ENCODE measurements at regions not wholly inside any gene's neighbourhood (a gene's known extent, or its start where the extent isn't known, plus 50 kb on each side); places are given as distances from the start of the nearest gene placed in this dataset.

GRCh38 chr13:46995874-46996273 is 99.0 kb upstream of the HTR2A start:
- 0% methylated on average over 1 of the region's 1 CpG for WGBS (ENCODE audit: insufficient coverage)
- Histone ChIP-seq H2AFZ (ENCODE audit: insufficient read depth, low read depth, low read length, poor library complexity, severe bottlenecking) (no peak overlapping the region), H3K79me2 (ENCODE audit: insufficient read depth, low read length) (no peaks in the 10 kb centered on the region), H3K9ac (ENCODE audit: insufficient read depth, low read length, poor library complexity, severe bottlenecking) (no peak overlapping the region), H3K27ac (ENCODE audit: low read depth in 1 of 2, low read length in 2 of 2) (no peak overlapping the region), H3K4me1 (ENCODE audit: control insufficient read depth in 1 of 2, insufficient read depth in 2 of 2, low read length in 2 of 2) (no peaks in the 10 kb centered on the region), H3K4me3 (replicated peaks in 1 of 3; ENCODE audit: low read depth in 2 of 3, low read length in 3 of 3) (no peak overlapping the region), H3K4me2 (replicated peaks; ENCODE audit: extremely low read depth, low read length, poor library complexity, severe bottlenecking) (no peak overlapping the region), H4K20me1 (ENCODE audit: insufficient read depth, low read length) (no peaks in the 10 kb centered on the region), H3K36me3 (replicated peaks in 1 of 2; ENCODE audit: control insufficient read depth in 1 of 2, insufficient read depth in 2 of 2, low read length in 2 of 2) (no peaks in the 10 kb centered on the region), H3K27me3 (ENCODE audit: control insufficient read depth in 2 of 2, insufficient read depth in 2 of 2, low read length in 2 of 2) (no peaks in the 10 kb centered on the region), H3K9me3 (replicated peaks in 1 of 2; ENCODE audit: control insufficient read depth in 1 of 2, insufficient read depth in 1 of 2, low read length in 2 of 2) (no peaks in the 10 kb centered on the region)
- peaks cover 2% of the 10 kb centered on the region in 3 donors for H3K27me3 Mint-ChIP-seq (ENCODE audit: low read depth in 3 of 3)
- peaks cover 0 to 4% (median 0%) of the 10 kb centered on the region in 7 donors for H3K9me3 Mint-ChIP-seq
- H3K27ac Mint-ChIP-seq, result no peak overlapping the region
- DNase-seq, result peak in 2 of 3 donors; percentile 7 to 15
- H3K36me3 Mint-ChIP-seq, result no peaks in the 10 kb centered on the region
- intact Hi-C loops (cut with micrococcal nuclease), result no loop called here
- H3K4me1 Mint-ChIP-seq, result peaks cover 2% of the 10 kb centered on the region
- no peak overlapping the region for H3K4me3 Mint-ChIP-seq
- TF ChIP-seq, protein P1, sequence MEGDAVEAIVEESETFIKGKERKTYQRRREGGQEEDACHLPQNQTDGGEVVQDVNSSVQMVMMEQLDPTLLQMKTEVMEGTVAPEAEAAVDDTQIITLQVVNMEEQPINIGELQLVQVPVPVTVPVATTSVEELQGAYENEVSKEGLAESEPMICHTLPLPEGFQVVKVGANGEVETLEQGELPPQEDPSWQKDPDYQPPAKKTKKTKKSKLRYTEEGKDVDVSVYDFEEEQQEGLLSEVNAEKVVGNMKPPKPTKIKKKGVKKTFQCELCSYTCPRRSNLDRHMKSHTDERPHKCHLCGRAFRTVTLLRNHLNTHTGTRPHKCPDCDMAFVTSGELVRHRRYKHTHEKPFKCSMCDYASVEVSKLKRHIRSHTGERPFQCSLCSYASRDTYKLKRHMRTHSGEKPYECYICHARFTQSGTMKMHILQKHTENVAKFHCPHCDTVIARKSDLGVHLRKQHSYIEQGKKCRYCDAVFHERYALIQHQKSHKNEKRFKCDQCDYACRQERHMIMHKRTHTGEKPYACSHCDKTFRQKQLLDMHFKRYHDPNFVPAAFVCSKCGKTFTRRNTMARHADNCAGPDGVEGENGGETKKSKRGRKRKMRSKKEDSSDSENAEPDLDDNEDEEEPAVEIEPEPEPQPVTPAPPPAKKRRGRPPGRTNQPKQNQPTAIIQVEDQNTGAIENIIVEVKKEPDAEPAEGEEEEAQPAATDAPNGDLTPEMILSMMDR (IDR thresholded peaks at IDR 0.05), result no peak

DNA sequence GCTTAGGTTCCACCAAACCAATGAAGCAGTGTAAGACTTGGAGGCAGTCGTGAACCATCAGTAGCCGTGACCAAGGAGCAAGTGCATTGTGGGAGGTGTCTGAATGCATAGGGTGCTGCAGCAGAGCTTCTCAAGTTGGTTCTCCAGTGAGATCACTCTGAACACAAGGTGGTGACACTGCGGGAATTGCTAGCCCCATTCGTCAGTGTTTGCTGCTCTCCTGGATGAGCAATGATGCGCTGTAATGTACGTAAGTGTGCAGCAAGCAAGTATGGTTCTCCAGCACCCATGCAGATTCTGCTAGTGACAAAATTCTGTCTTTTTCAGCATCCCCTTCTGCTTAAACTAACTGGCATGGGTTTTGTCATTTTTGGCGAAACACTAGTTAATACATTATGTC is 97.6 kb upstream of the HTR2A start:
- Histone ChIP-seq H2AFZ (ENCODE audit: insufficient read depth, low read depth, low read length, poor library complexity, severe bottlenecking) (no peak overlapping the region), H3K36me3 (replicated peaks in 1 of 2; ENCODE audit: control insufficient read depth in 1 of 2, insufficient read depth in 2 of 2, low read length in 2 of 2) (no peaks in the 10 kb centered on the region), H3K79me2 (ENCODE audit: insufficient read depth, low read length) (no peaks in the 10 kb centered on the region), H3K9me3 (replicated peaks in 1 of 2; ENCODE audit: control insufficient read depth in 1 of 2, insufficient read depth in 1 of 2, low read length in 2 of 2) (no peaks in the 10 kb centered on the region), H3K27me3 (ENCODE audit: control insufficient read depth in 2 of 2, insufficient read depth in 2 of 2, low read length in 2 of 2) (no peaks in the 10 kb centered on the region), H4K20me1 (ENCODE audit: insufficient read depth, low read length) (no peaks in the 10 kb centered on the region), H3K9ac (ENCODE audit: insufficient read depth, low read length, poor library complexity, severe bottlenecking) (no peak overlapping the region), H3K27ac (ENCODE audit: low read depth in 1 of 2, low read length in 2 of 2) (no peak overlapping the region), H3K4me1 (ENCODE audit: control insufficient read depth in 1 of 2, insufficient read depth in 2 of 2, low read length in 2 of 2) (no peaks in the 10 kb centered on the region), H3K4me3 (replicated peaks in 1 of 3; ENCODE audit: low read depth in 2 of 3, low read length in 3 of 3) (no peak overlapping the region), H3K4me2 (replicated peaks; ENCODE audit: extremely low read depth, low read length, poor library complexity, severe bottlenecking) (no peak overlapping the region)
- TF ChIP-seq, protein P1 (IDR thresholded peaks at IDR 0.05), result no peak
- H3K27ac Mint-ChIP-seq, result no peak overlapping the region
- peaks cover 0 to 8% (median 5%) of the 10 kb centered on the region in 3 donors for H3K27me3 Mint-ChIP-seq (ENCODE audit: low read depth in 3 of 3)
- intact Hi-C loops (cut with micrococcal nuclease), result no loop called here
- H3K4me3 Mint-ChIP-seq, result no peak overlapping the region
- peaks cover 2% of the 10 kb centered on the region for H3K4me1 Mint-ChIP-seq
- peaks cover 0 to 4% (median 0%) of the 10 kb centered on the region in 7 donors for H3K9me3 Mint-ChIP-seq
- H3K36me3 Mint-ChIP-seq, result no peaks in the 10 kb centered on the region
- WGBS (ENCODE audit: insufficient coverage), result 100% methylated on average over 4 of the region's 7 CpGs
- no peak for DNase-seq
